A673 (cell line): ENCODE measurements at regions not wholly inside any gene's neighbourhood (a gene's known extent, or its start where the extent isn't known, plus 50 kb on each side); places are given as distances from the start of the nearest gene placed in this dataset.

Experiments
- EZH2 ChIP-seq: fragments of 200-600 bp; sonication (generic); IDR thresholded peaks from 2 replicates; pipeline ENCODE4 v1.6.1; 2017; ENCODE audit warnings: borderline replicate concordance, low read depth, mild to moderate bottlenecking, mixed read lengths, antibody characterized with exemption, low read length; ENCODE audit not compliant: poor library complexity, severe bottlenecking
- TF ChIP-seq, protein P1 (sequence below): fragments of 300-800, 200-600 bp; sonication (generic); conservative IDR thresholded peaks from 2 replicates; pipeline ENCODE4 v1.5.1; 2017; ENCODE audit warnings: low read depth, mild to moderate bottlenecking, antibody characterized with exemption, low read length, moderate library complexity, mixed read lengths

DNA sequence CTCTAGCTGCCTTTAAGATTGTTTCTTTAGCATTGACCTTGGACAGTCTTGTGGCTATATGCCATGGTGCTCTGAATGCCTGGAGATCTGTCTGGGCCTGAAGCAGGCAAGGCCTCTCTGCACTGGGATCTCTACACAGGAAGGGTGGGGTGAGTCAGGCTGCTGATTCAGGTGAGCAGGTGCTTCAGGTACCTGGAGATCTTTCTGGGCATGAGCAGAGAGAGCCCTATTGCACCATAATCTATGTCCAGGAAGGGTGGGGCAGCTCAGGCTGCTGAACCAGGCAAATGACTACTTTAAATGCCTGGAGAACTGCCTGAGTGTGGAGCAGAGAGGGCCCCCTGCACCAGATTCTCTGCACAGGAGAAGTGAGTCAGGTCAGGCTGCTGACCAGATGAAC is 94.5 kb downstream of the TPBG start:
- TF ChIP-seq, protein P1, sequence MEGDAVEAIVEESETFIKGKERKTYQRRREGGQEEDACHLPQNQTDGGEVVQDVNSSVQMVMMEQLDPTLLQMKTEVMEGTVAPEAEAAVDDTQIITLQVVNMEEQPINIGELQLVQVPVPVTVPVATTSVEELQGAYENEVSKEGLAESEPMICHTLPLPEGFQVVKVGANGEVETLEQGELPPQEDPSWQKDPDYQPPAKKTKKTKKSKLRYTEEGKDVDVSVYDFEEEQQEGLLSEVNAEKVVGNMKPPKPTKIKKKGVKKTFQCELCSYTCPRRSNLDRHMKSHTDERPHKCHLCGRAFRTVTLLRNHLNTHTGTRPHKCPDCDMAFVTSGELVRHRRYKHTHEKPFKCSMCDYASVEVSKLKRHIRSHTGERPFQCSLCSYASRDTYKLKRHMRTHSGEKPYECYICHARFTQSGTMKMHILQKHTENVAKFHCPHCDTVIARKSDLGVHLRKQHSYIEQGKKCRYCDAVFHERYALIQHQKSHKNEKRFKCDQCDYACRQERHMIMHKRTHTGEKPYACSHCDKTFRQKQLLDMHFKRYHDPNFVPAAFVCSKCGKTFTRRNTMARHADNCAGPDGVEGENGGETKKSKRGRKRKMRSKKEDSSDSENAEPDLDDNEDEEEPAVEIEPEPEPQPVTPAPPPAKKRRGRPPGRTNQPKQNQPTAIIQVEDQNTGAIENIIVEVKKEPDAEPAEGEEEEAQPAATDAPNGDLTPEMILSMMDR: no peak
- no peak for TF ChIP-seq EZH2
